Ovary (tissue), 7 donors: ENCODE measurements at regions not wholly inside any gene's neighbourhood (a gene's known extent, or its start where the extent isn't known, plus 50 kb on each side); places are given as distances from the start of the nearest gene placed in this dataset.

Experiments
- DNase-seq, 5 donors: peaks; one replicate each; pipeline ENCODE4 v3.0.0-alpha.2; 2019 to 2020
- H3K27ac ChIP-seq, 2 donors: fragments of 200-600 bp; one replicate each; pipeline versions ENCODE4 v1.5.1 to v1.8.0; 2019 to 2022
- H3K27me3 ChIP-seq: fragments of 200-600 bp; one replicate; pipeline ENCODE4 v1.8.0; 2022
- H3K36me3 ChIP-seq: fragments of 200-600 bp; sonication (generic); one replicate; pipeline ENCODE4 v1.5.1; 2019
- H3K4me1 ChIP-seq: one replicate; pipeline ENCODE4 v1.8.1; 2013; ENCODE audit warnings: mild to moderate bottlenecking, moderate library complexity; ENCODE audit not compliant: insufficient read depth
- H3K4me3 ChIP-seq: fragments of 200-600 bp; sonication (generic); one replicate; pipeline ENCODE4 v1.5.1; 2017
- H3K9me3 ChIP-seq, 2 donors: fragments of 200-600 bp in 1 of 2; sonication (generic) in 1 of 2; one replicate each; pipeline versions ENCODE4 v1.5.1 to v1.8.1; 2013 to 2019; ENCODE audit warnings: mild to moderate bottlenecking in 1 of 2, moderate library complexity in 1 of 2
- CTCF ChIP-seq, 3 donors: fragments of 450-650 bp in 2 of 3; fragments of 200-600 bp in 1 of 3; IDR thresholded peaks; one replicate each; pipeline versions ENCODE4 v1.5.1 to v1.8.0; 2016 to 2022; ENCODE audit warnings: antibody characterized with exemption in 3 of 3, mild to moderate bottlenecking in 1 of 3
- EP300 ChIP-seq: sonication (generic); formaldehyde crosslinking; IDR thresholded peaks from one replicate; pipeline ENCODE4 v1.6.1; 2017; ENCODE audit warnings: antibody characterized with exemption
- POLR2A ChIP-seq: fragments of 450-650 bp; IDR thresholded peaks from one replicate; pipeline ENCODE4 v1.6.1; 2017; ENCODE audit warnings: antibody characterized with exemption, mild to moderate bottlenecking, moderate library complexity
- WGBS, 3 donors: extraction: QIAGEN DNeasy Blood & Tissue Kit in 1 of 3; methylation state at CpG; one replicate each; pipeline versions ENCODE4 v1.1.5 to v1.1.7; 2013 to 2017; 5-methylcytosine and 5-hydroxymethylcytosine counted together
- intact Hi-C, 4 donors: fragments of 100-400 bp; cut with DNase I; formaldehyde crosslinking; loops; one replicate each; pipeline versions ENCODE4 v1.11.0 to v1.15.1; 2022 to 2023
- donor health status: DM: no; HTN: no; CAD: no; lungs with moderate emphysema.
- donor health status: DM: no; HTN: no; CAD: no.
- donor health status: Bipolar disorder and iron deficiency.
- donor health status: DM: no; HTN: no; CAD: no.
- donor health status: DM: yes; HTN: yes; CAD: no.

GRCh38 chr6:137729866-137730629, 137.0 kb upstream of the TNFAIP3 start:
- H3K9me3 ChIP-seq, result no peaks in the 10 kb centered on the region
- no peak overlapping the region for H3K4me3 ChIP-seq
- no peaks in the 10 kb centered on the region for H3K27me3 ChIP-seq
- 77 to 81% (median 80%) methylated on average over 6 of the region's 6 CpGs for WGBS, 3 donors
- DNase-seq, result no peak
- no peaks in the 10 kb centered on the region for H3K36me3 ChIP-seq
- peaks cover 2% of the 10 kb centered on the region for H3K4me1 ChIP-seq
- TF ChIP-seq POLR2A, result no peak
- TF ChIP-seq CTCF (IDR thresholded peaks at IDR 0.05), result no peak
- TF ChIP-seq EP300, result no peak
- H3K27ac ChIP-seq, result no peak overlapping the region
- intact Hi-C loops, result loop anchor here in 1 of 4 donors (10.0 kb wide), 1 partner anchor 65 kb away; no protein-coding TSS in a partner anchor

GRCh38 chr6:137731600-137731959, 135.5 kb upstream of the TNFAIP3 start:
- no peak for TF ChIP-seq EP300
- TF ChIP-seq POLR2A, result no peak
- no peak for TF ChIP-seq CTCF (IDR thresholded peaks at IDR 0.05)
- intact Hi-C loops, result no loop called here
- peaks cover 3% of the 10 kb centered on the region for H3K4me1 ChIP-seq
- H3K27ac ChIP-seq, result no peak overlapping the region
- H3K36me3 ChIP-seq, result no peaks in the 10 kb centered on the region
- no peak for DNase-seq
- 51 to 71% (median 67%) methylated on average over 2 of the region's 2 CpGs for WGBS, 3 donors
- H3K27me3 ChIP-seq, result no peaks in the 10 kb centered on the region
- H3K4me3 ChIP-seq, result no peak overlapping the region
- no peaks in the 10 kb centered on the region for H3K9me3 ChIP-seq

- Histone ChIP-seq H3K27ac (no peak overlapping the region), H3K9me3 (no peaks in the 10 kb centered on the region), H3K36me3 (no peaks in the 10 kb centered on the region), H3K4me1 (peaks cover 5% of the 10 kb centered on the region), H3K27me3 (no peaks in the 10 kb centered on the region), H3K4me3 (no peak overlapping the region)
- DNase-seq, result no peak
- intact Hi-C loops, result no loop called here
- WGBS, 3 donors, result 10 to 25% (median 17%) methylated on average over 4 of the region's 4 CpGs
- TF ChIP-seq EP300 (no peak), POLR2A (no peak), CTCF (IDR thresholded peaks at IDR 0.05) (no peak)
Observed at GRCh38 chr6:137731960-137732616, 135.0 kb upstream of the TNFAIP3 start.

- no peak for TF ChIP-seq POLR2A
- TF ChIP-seq CTCF (IDR thresholded peaks at IDR 0.05), result no peak
- TF ChIP-seq EP300, result no peak
- Histone ChIP-seq H3K27me3 (no peaks in the 10 kb centered on the region), H3K9me3 (no peaks in the 10 kb centered on the region), H3K4me1 (peaks cover 5% of the 10 kb centered on the region), H3K36me3 (no peaks in the 10 kb centered on the region), H3K4me3 (no peak overlapping the region), H3K27ac (no peak overlapping the region)
- intact Hi-C loops, result no loop called here
- 92 to 98% (median 93%) methylated on average over 2 of the region's 2 CpGs for WGBS, 3 donors
- DNase-seq, result no peak
Observed at GRCh38 chr6:137733372-137733771, 133.7 kb upstream of the TNFAIP3 start.
